Adrenal gland (tissue), 5 donors: ENCODE measurements at regions not wholly inside any gene's neighbourhood (a gene's known extent, or its start where the extent isn't known, plus 50 kb on each side); places are given as distances from the start of the nearest gene placed in this dataset.

Experiments
- POLR2A ChIP-seq, 2 donors: fragments of 450-650 bp; IDR thresholded peaks; one replicate each; pipeline ENCODE4 v1.6.1; 2017; ENCODE audit warnings: antibody characterized with exemption in 2 of 2, mild to moderate bottlenecking in 2 of 2, moderate library complexity in 1 of 2
- TF ChIP-seq, protein P1 (sequence below), 6 experiments: fragments of 450-650 bp in 4 of 6; fragments of 200-600 bp in 2 of 6; sonication (generic) in 1 of 6; IDR thresholded peaks; 1 replicate in 5 of 6; 2 replicates in 1 of 6; pipeline versions ENCODE4 v1.5.1 to v1.8.0; 2016 to 2021; ENCODE audit warnings: antibody characterized with exemption in 6 of 6, mild to moderate bottlenecking in 2 of 6, moderate library complexity in 1 of 6
- donor health status: DM: no; HTN: no; CAD: no.

DNA sequence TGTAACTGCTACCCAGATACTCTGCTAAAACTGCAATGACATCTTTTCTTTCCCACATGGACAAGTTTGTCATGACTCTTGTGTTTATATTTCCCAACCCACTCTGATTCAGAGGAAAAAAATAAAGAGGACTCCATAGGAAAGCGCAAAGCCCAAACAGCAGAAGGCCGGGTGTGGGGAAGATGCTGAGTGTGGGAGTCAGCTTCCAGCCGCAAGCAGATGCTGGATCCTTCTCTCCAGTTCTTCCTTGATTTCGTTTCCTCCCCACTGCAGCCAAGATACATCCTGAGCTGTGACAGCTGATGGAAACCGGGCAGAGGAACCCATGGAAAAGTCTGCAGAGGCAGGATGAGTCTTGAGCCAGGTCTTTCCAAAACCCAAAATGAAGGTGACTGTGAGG is 498.2 kb downstream of the PLPP3 start:
- TF ChIP-seq, protein P1, sequence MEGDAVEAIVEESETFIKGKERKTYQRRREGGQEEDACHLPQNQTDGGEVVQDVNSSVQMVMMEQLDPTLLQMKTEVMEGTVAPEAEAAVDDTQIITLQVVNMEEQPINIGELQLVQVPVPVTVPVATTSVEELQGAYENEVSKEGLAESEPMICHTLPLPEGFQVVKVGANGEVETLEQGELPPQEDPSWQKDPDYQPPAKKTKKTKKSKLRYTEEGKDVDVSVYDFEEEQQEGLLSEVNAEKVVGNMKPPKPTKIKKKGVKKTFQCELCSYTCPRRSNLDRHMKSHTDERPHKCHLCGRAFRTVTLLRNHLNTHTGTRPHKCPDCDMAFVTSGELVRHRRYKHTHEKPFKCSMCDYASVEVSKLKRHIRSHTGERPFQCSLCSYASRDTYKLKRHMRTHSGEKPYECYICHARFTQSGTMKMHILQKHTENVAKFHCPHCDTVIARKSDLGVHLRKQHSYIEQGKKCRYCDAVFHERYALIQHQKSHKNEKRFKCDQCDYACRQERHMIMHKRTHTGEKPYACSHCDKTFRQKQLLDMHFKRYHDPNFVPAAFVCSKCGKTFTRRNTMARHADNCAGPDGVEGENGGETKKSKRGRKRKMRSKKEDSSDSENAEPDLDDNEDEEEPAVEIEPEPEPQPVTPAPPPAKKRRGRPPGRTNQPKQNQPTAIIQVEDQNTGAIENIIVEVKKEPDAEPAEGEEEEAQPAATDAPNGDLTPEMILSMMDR (IDR thresholded peaks at IDR 0.05) = no peak
- TF ChIP-seq POLR2A (IDR thresholded peaks at IDR 0.05) = no peak
